ENCODE measurements at regions not wholly inside any gene's neighbourhood (a gene's known extent, or its start where the extent isn't known, plus 50 kb on each side); places are given as distances from the start of the nearest gene placed in this dataset.

DNA sequence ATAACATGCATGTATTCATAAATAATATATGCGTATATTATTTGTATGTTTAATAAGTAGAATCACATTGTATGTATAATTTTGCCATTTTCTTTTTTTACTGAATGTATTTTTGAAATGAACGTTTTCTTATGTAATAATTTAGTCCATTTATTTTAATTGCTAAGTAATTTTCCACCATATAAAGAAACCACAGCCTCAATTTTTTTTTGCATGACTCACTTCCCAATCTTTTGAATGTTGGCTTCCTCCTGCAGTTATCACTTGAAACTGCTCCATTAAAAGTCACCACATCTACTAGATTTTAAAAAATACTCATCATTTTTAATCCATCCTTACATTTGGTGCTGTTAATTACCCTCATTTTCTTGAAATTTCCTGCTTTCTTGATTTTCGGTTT, 363.3 kb upstream of the MEF2C start:
- Mint-ChIP-seq H3K27me3 (ENCODE audit: unreplicated experiment) (no peaks in the 10 kb centered on the region), H3K9me3 (ENCODE audit: unreplicated experiment) (no peaks in the 10 kb centered on the region), H3K4me1 (ENCODE audit: low read depth, unreplicated experiment) (no peaks in the 10 kb centered on the region), H3K36me3 (ENCODE audit: unreplicated experiment) (no peaks in the 10 kb centered on the region), H3K27ac (ENCODE audit: unreplicated experiment) (no peak overlapping the region), H3K4me3 (ENCODE audit: unreplicated experiment) (no peak overlapping the region)
- no peak for DNase-seq
- TF ChIP-seq CTCF (IDR thresholded peaks at IDR 0.05; ENCODE audit: partially characterized antibody, unreplicated experiment): no peak

DNA sequence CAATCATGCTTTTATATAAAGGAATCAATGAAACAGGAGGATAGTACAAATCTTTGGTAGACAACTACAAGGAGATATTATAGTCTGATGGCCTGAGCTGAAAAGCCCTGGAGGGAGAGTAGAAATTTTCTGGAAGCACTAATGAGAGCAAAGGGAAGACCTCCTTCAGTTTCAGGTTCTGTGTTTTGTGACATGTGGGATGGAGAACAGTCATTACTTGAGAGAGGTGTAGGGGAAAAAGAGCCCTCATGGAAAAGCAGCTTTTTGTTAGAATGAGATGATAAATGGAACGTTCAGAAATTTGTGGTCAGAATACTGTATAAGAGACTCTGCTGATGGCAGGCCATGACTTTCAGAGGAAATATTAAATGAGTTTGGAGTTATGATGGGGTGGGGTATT, 360.6 kb upstream of the MEF2C start:
- no peaks in the 10 kb centered on the region for H3K36me3 Mint-ChIP-seq (ENCODE audit: unreplicated experiment)
- no peak overlapping the region for H3K4me3 Mint-ChIP-seq (ENCODE audit: unreplicated experiment)
- TF ChIP-seq CTCF (IDR thresholded peaks at IDR 0.05; ENCODE audit: partially characterized antibody, unreplicated experiment): no peak
- no peak overlapping the region for H3K27ac Mint-ChIP-seq (ENCODE audit: unreplicated experiment)
- H3K4me1 Mint-ChIP-seq (ENCODE audit: low read depth, unreplicated experiment): no peaks in the 10 kb centered on the region
- DNase-seq: no peak
- H3K9me3 Mint-ChIP-seq (ENCODE audit: unreplicated experiment): no peaks in the 10 kb centered on the region
- no peaks in the 10 kb centered on the region for H3K27me3 Mint-ChIP-seq (ENCODE audit: unreplicated experiment)

DNA sequence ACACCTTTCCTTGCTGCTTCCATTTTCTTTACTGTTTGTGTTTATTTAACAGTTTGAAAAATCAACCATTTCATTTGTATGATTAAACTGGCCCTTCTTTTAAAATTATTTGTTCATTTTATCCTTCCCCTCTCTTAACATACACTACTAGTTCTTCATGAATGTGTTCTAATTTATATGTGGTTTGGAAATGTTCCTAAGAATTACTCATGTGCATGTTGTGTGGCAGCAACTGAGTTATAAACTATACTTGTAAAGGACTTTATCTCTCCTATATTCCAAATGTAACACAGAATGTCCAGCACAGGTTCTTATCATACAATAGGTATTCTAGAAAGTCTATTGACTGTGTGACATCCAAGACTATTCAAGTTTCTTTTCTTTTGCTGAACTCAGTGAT, 358.2 kb upstream of the MEF2C start:
- Mint-ChIP-seq H3K27ac (ENCODE audit: unreplicated experiment) (no peak overlapping the region), H3K4me3 (ENCODE audit: unreplicated experiment) (no peak overlapping the region), H3K27me3 (ENCODE audit: unreplicated experiment) (no peaks in the 10 kb centered on the region), H3K36me3 (ENCODE audit: unreplicated experiment) (no peaks in the 10 kb centered on the region), H3K9me3 (ENCODE audit: unreplicated experiment) (no peaks in the 10 kb centered on the region), H3K4me1 (ENCODE audit: low read depth, unreplicated experiment) (no peaks in the 10 kb centered on the region)
- TF ChIP-seq CTCF (IDR thresholded peaks at IDR 0.05; ENCODE audit: partially characterized antibody, unreplicated experiment): no peak
- DNase-seq: no peak

DNA sequence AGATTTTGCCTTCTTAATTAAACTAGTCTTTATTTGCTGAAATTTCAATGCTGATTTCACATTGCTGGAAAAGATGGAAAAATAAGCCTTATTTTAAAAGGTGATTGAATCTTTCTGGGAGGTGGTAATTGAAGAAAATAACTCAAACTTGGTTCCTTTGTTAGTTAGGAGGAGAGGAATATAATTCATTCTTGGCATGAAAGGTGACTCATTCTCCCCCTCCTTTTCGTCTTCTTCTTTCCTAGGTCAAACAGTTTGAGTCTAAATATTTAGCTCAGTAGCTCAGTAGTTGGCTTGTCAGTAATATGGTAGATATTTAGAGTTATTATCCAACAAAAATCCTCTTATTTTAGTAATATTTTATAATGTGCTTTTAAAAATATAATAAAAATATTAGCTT, 353.9 kb upstream of the MEF2C start:
- Mint-ChIP-seq H3K9me3 (ENCODE audit: unreplicated experiment) (no peaks in the 10 kb centered on the region), H3K4me3 (ENCODE audit: unreplicated experiment) (no peak overlapping the region), H3K27ac (ENCODE audit: unreplicated experiment) (no peak overlapping the region)

DNA sequence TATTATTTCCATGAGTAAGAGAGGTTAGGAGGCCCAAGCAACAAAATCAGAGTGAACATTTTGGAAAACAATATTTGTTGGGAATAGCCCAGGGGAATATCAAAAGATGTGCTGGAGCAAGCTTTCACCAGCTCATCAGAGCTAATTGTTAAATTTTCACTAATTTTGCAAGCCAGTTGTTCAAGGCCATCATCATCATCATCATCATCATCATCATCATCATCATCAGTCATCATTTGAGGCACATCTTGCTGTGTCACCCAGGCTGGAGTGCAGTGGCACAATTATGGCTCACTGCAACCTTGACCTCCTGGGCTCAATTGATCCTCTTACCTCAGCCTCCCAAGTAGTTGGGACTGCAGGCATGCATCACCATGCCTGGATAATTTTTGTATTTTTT, 350.5 kb upstream of the MEF2C start:
- DNase-seq: no peak
- H3K27me3 Mint-ChIP-seq (ENCODE audit: unreplicated experiment): no peaks in the 10 kb centered on the region
- H3K36me3 Mint-ChIP-seq (ENCODE audit: unreplicated experiment): no peaks in the 10 kb centered on the region
- H3K4me1 Mint-ChIP-seq (ENCODE audit: low read depth, unreplicated experiment): peaks cover 2% of the 10 kb centered on the region
- H3K4me3 Mint-ChIP-seq (ENCODE audit: unreplicated experiment): no peak overlapping the region
- no peak for TF ChIP-seq CTCF (IDR thresholded peaks at IDR 0.05; ENCODE audit: partially characterized antibody, unreplicated experiment)
- no peaks in the 10 kb centered on the region for H3K9me3 Mint-ChIP-seq (ENCODE audit: unreplicated experiment)
- peak overlapping the region; percentile 39 for H3K27ac Mint-ChIP-seq (ENCODE audit: unreplicated experiment)

More for the DNA sequence above, 353.9 kb upstream of the MEF2C start:
- Mint-ChIP-seq H3K27me3 (ENCODE audit: unreplicated experiment) (no peaks in the 10 kb centered on the region), H3K4me1 (ENCODE audit: low read depth, unreplicated experiment) (peaks cover 2% of the 10 kb centered on the region), H3K36me3 (ENCODE audit: unreplicated experiment) (no peaks in the 10 kb centered on the region)
- no peak for DNase-seq
- no peak for TF ChIP-seq CTCF (IDR thresholded peaks at IDR 0.05; ENCODE audit: partially characterized antibody, unreplicated experiment)
